ENCODE measurements at regions not wholly inside any gene's neighbourhood (a gene's known extent, or its start where the extent isn't known, plus 50 kb on each side); places are given as distances from the start of the nearest gene placed in this dataset.

DNA sequence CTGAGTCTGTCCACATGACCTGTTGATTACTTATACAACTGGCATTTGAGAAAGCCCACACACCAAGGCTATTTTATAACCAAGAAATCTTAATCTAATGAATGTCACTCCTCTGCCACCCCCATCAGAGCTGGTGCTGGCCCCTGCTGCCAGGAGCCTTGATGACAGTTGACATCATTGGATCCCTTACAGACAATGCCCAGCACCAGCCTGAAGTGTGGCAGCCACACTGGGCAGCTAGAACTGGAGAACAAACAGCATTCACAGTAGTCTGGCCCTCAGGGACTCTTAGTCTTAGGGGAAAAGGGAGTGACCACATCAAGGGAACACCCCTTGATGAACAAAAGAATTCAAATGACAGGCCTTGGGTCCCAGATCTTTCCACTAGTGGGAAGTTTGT is 840.6 kb downstream of the EPHA3 start:
- TF ChIP-seq CTCF (IDR thresholded peaks at IDR 0.05) (no peak), POLR2A (IDR thresholded peaks at IDR 0.05) (no peak), EP300 (IDR thresholded peaks at IDR 0.05) (no peak)
